ENCODE measurements at regions not wholly inside any gene's neighbourhood (a gene's known extent, or its start where the extent isn't known, plus 50 kb on each side); places are given as distances from the start of the nearest gene placed in this dataset.

DNA sequence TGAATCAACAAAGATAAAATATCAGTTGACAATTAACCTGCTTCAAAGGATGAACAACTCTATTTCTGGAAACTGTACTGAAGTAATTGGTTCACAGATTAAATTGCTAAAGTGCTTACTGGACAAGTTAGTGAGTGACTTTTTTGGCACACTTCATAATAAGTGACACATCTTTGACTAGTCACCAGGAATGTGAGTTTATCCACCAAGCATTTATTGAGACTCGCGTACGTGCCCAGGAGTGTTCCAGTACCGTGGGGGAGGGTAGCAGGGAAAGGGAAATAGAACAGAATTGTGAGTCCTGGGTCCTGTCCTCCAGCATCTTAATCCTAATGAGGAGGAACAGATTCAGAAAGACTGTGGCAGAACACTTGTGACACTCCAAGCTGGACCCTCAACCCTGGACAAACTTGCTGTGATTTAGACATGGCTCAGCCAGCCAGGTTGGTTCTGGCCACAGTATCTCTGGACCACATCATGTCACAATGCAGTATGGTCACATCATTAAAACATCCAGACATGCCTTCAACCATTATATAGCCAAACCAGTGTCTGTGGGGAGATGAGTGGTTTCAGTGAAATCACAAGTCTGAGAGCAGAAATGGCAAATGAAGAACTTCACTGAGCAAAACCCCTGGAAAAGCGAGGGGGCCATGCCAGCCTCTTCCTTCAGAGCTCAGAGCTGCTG lies 623.1 kb downstream of the BNC2 start:
- H3K9ac ChIP-seq (ENCODE audit: low read depth in 1 of 2, low read length in 2 of 2) = no peak overlapping the region
- H3K4me3 ChIP-seq (ENCODE audit: low read depth in 1 of 3, low read length in 3 of 3) = no peak overlapping the region
- H3K27ac ChIP-seq (ENCODE audit: low read depth in 1 of 2, low read length in 2 of 2) = no peak overlapping the region
- no peaks in the 10 kb centered on the region for H3K9me3 ChIP-seq (ENCODE audit: control insufficient read depth in 4 of 4, low read length in 3 of 4)
- 95% methylated on average over 5 of the region's 5 CpGs for WGBS
- TF ChIP-seq EGR1 (IDR thresholded peaks at IDR 0.05; ENCODE audit: low read depth in 2 of 2) (no peak), NR2F2 (IDR thresholded peaks at IDR 0.05) (no peak), HNF4G (IDR thresholded peaks at IDR 0.05) (no peak), FOXA1 (IDR thresholded peaks at IDR 0.05) (no peak), RXRA (IDR thresholded peaks at IDR 0.05) (no peak), TAF1 (conservative IDR thresholded peaks at IDR 0.05) (no peak), RAD21 (IDR thresholded peaks at IDR 0.05) (no peak), SP1 (IDR thresholded peaks at IDR 0.05) (no peak), GABPA (IDR thresholded peaks at IDR 0.05 in 1 of 2, conservative IDR thresholded peaks at IDR 0.05 in 1 of 2) (no peak), YY1 (IDR thresholded peaks at IDR 0.05) (no peak), JUND (IDR thresholded peaks at IDR 0.05) (no peak), FOXA2 (IDR thresholded peaks at IDR 0.05) (no peak), HNF4A (conservative IDR thresholded peaks at IDR 0.05) (no peak)
- TF ChIP-seq, protein P1, sequence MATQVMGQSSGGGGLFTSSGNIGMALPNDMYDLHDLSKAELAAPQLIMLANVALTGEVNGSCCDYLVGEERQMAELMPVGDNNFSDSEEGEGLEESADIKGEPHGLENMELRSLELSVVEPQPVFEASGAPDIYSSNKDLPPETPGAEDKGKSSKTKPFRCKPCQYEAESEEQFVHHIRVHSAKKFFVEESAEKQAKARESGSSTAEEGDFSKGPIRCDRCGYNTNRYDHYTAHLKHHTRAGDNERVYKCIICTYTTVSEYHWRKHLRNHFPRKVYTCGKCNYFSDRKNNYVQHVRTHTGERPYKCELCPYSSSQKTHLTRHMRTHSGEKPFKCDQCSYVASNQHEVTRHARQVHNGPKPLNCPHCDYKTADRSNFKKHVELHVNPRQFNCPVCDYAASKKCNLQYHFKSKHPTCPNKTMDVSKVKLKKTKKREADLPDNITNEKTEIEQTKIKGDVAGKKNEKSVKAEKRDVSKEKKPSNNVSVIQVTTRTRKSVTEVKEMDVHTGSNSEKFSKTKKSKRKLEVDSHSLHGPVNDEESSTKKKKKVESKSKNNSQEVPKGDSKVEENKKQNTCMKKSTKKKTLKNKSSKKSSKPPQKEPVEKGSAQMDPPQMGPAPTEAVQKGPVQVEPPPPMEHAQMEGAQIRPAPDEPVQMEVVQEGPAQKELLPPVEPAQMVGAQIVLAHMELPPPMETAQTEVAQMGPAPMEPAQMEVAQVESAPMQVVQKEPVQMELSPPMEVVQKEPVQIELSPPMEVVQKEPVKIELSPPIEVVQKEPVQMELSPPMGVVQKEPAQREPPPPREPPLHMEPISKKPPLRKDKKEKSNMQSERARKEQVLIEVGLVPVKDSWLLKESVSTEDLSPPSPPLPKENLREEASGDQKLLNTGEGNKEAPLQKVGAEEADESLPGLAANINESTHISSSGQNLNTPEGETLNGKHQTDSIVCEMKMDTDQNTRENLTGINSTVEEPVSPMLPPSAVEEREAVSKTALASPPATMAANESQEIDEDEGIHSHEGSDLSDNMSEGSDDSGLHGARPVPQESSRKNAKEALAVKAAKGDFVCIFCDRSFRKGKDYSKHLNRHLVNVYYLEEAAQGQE (IDR thresholded peaks at IDR 0.05) = no peak
- TF ChIP-seq, protein P2, sequence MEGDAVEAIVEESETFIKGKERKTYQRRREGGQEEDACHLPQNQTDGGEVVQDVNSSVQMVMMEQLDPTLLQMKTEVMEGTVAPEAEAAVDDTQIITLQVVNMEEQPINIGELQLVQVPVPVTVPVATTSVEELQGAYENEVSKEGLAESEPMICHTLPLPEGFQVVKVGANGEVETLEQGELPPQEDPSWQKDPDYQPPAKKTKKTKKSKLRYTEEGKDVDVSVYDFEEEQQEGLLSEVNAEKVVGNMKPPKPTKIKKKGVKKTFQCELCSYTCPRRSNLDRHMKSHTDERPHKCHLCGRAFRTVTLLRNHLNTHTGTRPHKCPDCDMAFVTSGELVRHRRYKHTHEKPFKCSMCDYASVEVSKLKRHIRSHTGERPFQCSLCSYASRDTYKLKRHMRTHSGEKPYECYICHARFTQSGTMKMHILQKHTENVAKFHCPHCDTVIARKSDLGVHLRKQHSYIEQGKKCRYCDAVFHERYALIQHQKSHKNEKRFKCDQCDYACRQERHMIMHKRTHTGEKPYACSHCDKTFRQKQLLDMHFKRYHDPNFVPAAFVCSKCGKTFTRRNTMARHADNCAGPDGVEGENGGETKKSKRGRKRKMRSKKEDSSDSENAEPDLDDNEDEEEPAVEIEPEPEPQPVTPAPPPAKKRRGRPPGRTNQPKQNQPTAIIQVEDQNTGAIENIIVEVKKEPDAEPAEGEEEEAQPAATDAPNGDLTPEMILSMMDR (IDR thresholded peaks at IDR 0.05; ENCODE audit: low read depth, low read length, missing input control) = no peak
- TF ChIP-seq, protein P3, sequence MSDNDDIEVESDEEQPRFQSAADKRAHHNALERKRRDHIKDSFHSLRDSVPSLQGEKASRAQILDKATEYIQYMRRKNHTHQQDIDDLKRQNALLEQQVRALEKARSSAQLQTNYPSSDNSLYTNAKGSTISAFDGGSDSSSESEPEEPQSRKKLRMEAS (IDR thresholded peaks at IDR 0.05) = no peak
- TF ChIP-seq, protein P4, sequence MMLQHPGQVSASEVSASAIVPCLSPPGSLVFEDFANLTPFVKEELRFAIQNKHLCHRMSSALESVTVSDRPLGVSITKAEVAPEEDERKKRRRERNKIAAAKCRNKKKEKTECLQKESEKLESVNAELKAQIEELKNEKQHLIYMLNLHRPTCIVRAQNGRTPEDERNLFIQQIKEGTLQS (IDR thresholded peaks at IDR 0.05) = no peak
- TF ChIP-seq, protein P5, sequence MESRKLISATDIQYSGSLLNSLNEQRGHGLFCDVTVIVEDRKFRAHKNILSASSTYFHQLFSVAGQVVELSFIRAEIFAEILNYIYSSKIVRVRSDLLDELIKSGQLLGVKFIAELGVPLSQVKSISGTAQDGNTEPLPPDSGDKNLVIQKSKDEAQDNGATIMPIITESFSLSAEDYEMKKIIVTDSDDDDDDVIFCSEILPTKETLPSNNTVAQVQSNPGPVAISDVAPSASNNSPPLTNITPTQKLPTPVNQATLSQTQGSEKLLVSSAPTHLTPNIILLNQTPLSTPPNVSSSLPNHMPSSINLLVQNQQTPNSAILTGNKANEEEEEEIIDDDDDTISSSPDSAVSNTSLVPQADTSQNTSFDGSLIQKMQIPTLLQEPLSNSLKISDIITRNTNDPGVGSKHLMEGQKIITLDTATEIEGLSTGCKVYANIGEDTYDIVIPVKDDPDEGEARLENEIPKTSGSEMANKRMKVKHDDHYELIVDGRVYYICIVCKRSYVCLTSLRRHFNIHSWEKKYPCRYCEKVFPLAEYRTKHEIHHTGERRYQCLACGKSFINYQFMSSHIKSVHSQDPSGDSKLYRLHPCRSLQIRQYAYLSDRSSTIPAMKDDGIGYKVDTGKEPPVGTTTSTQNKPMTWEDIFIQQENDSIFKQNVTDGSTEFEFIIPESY (IDR thresholded peaks at IDR 0.05) = no peak
- H3K36me3 ChIP-seq (ENCODE audit: control insufficient read depth in 4 of 4, insufficient read depth in 3 of 4, low read depth in 1 of 4, low read length in 3 of 4) = no peaks in the 10 kb centered on the region
- H3K27me3 ChIP-seq (ENCODE audit: control insufficient read depth in 4 of 4, insufficient read depth in 4 of 4, low read length in 3 of 4) = no peaks in the 10 kb centered on the region
- no peak for DNase-seq (ENCODE audit: low spot score)
- no peaks in the 10 kb centered on the region for H3K4me1 ChIP-seq (ENCODE audit: control insufficient read depth in 4 of 4, insufficient read depth in 4 of 4, low read length in 3 of 4)

All from liver (tissue), 8 donors.